ENCODE measurements at regions not wholly inside any gene's neighbourhood (a gene's known extent, or its start where the extent isn't known, plus 50 kb on each side); places are given as distances from the start of the nearest gene placed in this dataset.

GRCh38 chr18:45423659-45424058 is 191.6 kb upstream of the SLC14A2 start:
- no peak for TF ChIP-seq POLR2A (IDR thresholded peaks at IDR 0.05)
- TF ChIP-seq, protein P1, sequence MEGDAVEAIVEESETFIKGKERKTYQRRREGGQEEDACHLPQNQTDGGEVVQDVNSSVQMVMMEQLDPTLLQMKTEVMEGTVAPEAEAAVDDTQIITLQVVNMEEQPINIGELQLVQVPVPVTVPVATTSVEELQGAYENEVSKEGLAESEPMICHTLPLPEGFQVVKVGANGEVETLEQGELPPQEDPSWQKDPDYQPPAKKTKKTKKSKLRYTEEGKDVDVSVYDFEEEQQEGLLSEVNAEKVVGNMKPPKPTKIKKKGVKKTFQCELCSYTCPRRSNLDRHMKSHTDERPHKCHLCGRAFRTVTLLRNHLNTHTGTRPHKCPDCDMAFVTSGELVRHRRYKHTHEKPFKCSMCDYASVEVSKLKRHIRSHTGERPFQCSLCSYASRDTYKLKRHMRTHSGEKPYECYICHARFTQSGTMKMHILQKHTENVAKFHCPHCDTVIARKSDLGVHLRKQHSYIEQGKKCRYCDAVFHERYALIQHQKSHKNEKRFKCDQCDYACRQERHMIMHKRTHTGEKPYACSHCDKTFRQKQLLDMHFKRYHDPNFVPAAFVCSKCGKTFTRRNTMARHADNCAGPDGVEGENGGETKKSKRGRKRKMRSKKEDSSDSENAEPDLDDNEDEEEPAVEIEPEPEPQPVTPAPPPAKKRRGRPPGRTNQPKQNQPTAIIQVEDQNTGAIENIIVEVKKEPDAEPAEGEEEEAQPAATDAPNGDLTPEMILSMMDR (IDR thresholded peaks at IDR 0.05): no peak

Measured in right lobe of liver (tissue), 4 donors.